Omental fat pad (tissue), 3 donors: ENCODE measurements at regions not wholly inside any gene's neighbourhood (a gene's known extent, or its start where the extent isn't known, plus 50 kb on each side); places are given as distances from the start of the nearest gene placed in this dataset.
"Not testable (repeated sequence)": the region's sequence is repeated elsewhere in the genome, so short reads cannot be mapped to it uniquely, and the experiment has no call there.

Source experiments
- ATAC-seq: fragments of 150-250 bp; one replicate; pipeline ENCODE4 v1.9.1; 2016; ENCODE audit warnings: mild to moderate bottlenecking, moderate library complexity; ENCODE audit not compliant: low FRiP score
- DNase-seq: peaks from one replicate; pipeline ENCODE4 v3.0.0-alpha.2; 2019; ENCODE audit warnings: low spot score
- CTCF ChIP-seq, 3 donors: fragments of 450-650 bp; IDR thresholded peaks; one replicate each; pipeline ENCODE4 v1.5.1; 2016 to 2017; ENCODE audit warnings: antibody characterized with exemption in 3 of 3, mild to moderate bottlenecking in 3 of 3, moderate library complexity in 2 of 3

- not testable (repeated sequence) for DNase-seq, ATAC-seq
These were observed 52.4 kb upstream of the EHHADH start for GRCh38 chr3:185306286-185306685.

DNA sequence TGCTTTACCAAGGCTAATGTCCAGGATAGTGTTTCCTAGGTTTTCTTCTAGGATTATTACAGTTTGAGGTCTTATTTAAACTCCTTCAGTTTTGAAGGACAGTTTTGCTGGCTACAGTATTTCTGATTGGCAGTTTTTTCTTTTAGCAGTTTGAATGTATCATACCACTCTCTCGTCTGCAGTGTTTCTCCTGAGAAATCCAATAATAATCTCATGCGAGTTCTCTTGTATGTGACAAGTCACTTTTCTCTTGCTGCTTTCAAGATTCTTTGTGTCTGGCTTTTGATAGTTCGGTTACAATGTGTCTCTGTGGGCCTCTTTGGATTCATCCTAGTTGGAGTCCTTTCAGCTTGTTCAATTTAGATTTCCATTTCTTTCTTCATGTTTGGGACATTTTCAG lies 53.0 kb upstream of the EHHADH start:
- no peak for ATAC-seq
- TF ChIP-seq CTCF (IDR thresholded peaks at IDR 0.05): no peak
- DNase-seq: no peak

DNA sequence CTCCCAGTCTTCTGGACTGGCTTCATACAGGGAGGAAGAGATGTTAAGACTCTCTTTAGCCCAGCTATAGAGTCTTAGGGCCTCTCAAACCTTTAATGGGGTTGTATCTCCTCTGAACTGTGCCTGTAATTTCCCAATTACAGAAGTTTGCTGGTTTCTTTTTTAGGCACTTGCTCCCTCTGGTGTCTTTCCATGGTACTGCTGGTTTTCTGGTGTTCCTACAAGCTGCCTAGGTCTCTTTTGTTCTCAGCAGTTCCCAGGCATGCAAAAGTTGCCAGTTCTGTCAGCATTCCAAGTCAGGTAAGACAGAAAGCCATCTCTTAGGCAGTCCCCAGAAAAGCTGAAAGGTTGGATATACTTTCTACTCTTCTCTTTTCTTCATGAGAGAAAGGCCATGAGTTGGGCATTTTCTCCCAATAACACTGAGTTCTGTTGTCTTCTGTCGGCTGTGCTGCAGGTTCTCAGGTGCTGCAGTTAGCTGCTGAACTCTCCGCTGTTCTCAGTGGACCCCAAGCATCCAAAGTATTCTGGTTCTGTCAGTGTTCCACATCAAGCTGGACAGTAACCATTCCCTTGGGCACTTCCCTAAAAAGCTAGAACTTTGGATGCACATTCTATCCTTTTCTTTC lies 54.4 kb upstream of the EHHADH start:
- no peak for ATAC-seq
- TF ChIP-seq CTCF (IDR thresholded peaks at IDR 0.05): no peak

DNA sequence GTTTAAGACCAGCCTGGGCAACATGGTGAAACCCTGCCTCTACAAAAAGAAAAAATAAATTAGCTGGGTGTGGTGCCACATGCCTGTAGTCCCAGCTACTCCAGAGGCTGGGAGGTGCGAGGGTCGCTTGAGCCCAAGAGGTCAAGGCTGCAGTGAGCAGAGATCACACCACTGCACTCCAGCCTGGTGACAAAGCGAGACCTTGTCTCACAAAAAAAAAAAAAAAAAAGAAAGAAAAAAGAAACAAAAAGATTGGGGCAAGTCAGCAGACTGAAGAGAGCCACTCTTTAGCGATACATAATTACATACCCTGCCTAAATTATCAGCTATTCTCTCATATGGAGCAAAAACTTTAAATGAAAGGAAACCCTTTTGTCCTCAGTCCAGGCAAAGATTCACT lies 53.6 kb upstream of the MAP3K13 start:
- no peak for TF ChIP-seq CTCF (IDR thresholded peaks at IDR 0.05)
- ATAC-seq (no peak), DNase-seq (no peak)

More for the DNA sequence above, 54.4 kb upstream of the EHHADH start:
- DNase-seq: peak; percentile 32

DNA sequence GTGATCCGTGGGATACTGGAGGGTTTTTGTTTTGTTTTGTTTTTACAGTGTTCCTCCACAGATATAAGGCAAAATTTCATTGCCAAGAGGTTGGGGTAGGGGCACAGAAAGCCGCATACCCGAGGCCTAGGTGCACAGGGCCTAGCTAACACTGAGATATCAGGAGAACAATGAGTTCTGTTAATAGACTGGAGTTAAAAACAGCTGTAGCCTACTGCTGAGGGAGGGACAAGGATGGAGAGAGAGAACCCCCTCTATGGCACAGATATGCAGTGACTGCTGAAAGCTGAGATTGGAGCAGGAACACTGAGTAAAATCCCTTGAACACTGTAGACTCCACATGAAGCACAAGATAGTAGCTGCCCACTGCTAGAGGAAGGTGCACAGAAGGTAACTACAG lies 53.1 kb upstream of the MAP3K13 start:
- TF ChIP-seq CTCF (IDR thresholded peaks at IDR 0.05): no peak
- DNase-seq (no peak), ATAC-seq (no peak)

- ATAC-seq: no peak
- TF ChIP-seq CTCF (IDR thresholded peaks at IDR 0.05): no peak
- no peak for DNase-seq
These were observed 50.9 kb upstream of the MAP3K13 start for GRCh38 chr3:185311991-185312390.
